ENCODE measurements at regions not wholly inside any gene's neighbourhood (a gene's known extent, or its start where the extent isn't known, plus 50 kb on each side); places are given as distances from the start of the nearest gene placed in this dataset.

- DNase-seq = no peak
- Mint-ChIP-seq H3K9me3 (peaks cover 0 to 5% (median 5%) of the 10 kb centered on the region in 3 donors), H3K4me1 (no peaks in the 10 kb centered on the region), H3K27ac (no peak overlapping the region), H3K27me3 (no peaks in the 10 kb centered on the region), H3K4me3 (no peak overlapping the region), H3K36me3 (no peaks in the 10 kb centered on the region)
- Histone ChIP-seq H3K27me3 (replicated peaks in 1 of 2; ENCODE audit: control insufficient read depth in 2 of 2, extremely low read depth in 1 of 2, insufficient read depth in 2 of 2, low read length in 1 of 2) (no peaks in the 10 kb centered on the region), H3K27ac (ENCODE audit: low read length) (no peak overlapping the region), H3K9me3 (no peaks in the 10 kb centered on the region), H3K4me1 (ENCODE audit: control insufficient read depth in 1 of 2, extremely low read depth in 1 of 2, insufficient read depth in 2 of 2, low read length in 2 of 2) (no peaks in the 10 kb centered on the region), H3K36me3 (ENCODE audit: control insufficient read depth in 2 of 2, extremely low read depth in 1 of 2, insufficient read depth in 1 of 2, low read length in 1 of 2) (no peaks in the 10 kb centered on the region), H3K4me3 (ENCODE audit: control insufficient read depth in 1 of 2, extremely low read depth in 1 of 2, low read length in 1 of 2) (no peak overlapping the region)
- no CpG with 5 or more reads among the region's 1 CpG for WGBS (ENCODE audit: insufficient coverage)
- ATAC-seq (replicated peaks in 1 of 4) = no peak
- ChIA-PET CTCF (no interaction called here), POLR2A (no interaction called here)
Measured at GRCh38 chr3:86856711-86857110, 134.2 kb downstream of the VGLL3 start.

GRCh38 chr3:86849991-86850390 lies 141.0 kb downstream of the VGLL3 start:
- no peak for DNase-seq
- H3K27ac Mint-ChIP-seq = no peak overlapping the region
- no peak overlapping the region for H3K27ac ChIP-seq (ENCODE audit: low read length)
- no CpG with 5 or more reads among the region's 1 CpG for WGBS (ENCODE audit: insufficient coverage)
- H3K4me3 Mint-ChIP-seq = no peak overlapping the region
- H3K4me1 ChIP-seq (ENCODE audit: control insufficient read depth in 1 of 2, extremely low read depth in 1 of 2, insufficient read depth in 2 of 2, low read length in 2 of 2) = no peaks in the 10 kb centered on the region
- POLR2A ChIA-PET = no interaction called here
- H3K36me3 Mint-ChIP-seq = no peaks in the 10 kb centered on the region
- H3K9me3 ChIP-seq = no peaks in the 10 kb centered on the region
- no peaks in the 10 kb centered on the region for H3K27me3 Mint-ChIP-seq
- ATAC-seq (replicated peaks in 1 of 4) = no peak
- no peaks in the 10 kb centered on the region for H3K36me3 ChIP-seq (ENCODE audit: control insufficient read depth in 2 of 2, extremely low read depth in 1 of 2, insufficient read depth in 1 of 2, low read length in 1 of 2)
- CTCF ChIA-PET = interaction anchor here in 1 of 2 donors (0.6 kb wide), 1 partner anchor 449 kb away, joined by 4 read pairs; no protein-coding TSS in a partner anchor
- H3K4me1 Mint-ChIP-seq = no peaks in the 10 kb centered on the region
- peaks cover 0 to 10% (median 9%) of the 10 kb centered on the region in 3 donors for H3K9me3 Mint-ChIP-seq
- no peaks in the 10 kb centered on the region for H3K27me3 ChIP-seq (replicated peaks in 1 of 2; ENCODE audit: control insufficient read depth in 2 of 2, extremely low read depth in 1 of 2, insufficient read depth in 2 of 2, low read length in 1 of 2)
- no peak overlapping the region for H3K4me3 ChIP-seq (ENCODE audit: control insufficient read depth in 1 of 2, extremely low read depth in 1 of 2, low read length in 1 of 2)

GRCh38 chr3:86845726-86846125 lies 145.2 kb downstream of the VGLL3 start:
- Mint-ChIP-seq H3K4me1 (no peaks in the 10 kb centered on the region), H3K27me3 (no peaks in the 10 kb centered on the region), H3K27ac (no peak overlapping the region), H3K9me3 (peaks cover 0 to 16% (median 10%) of the 10 kb centered on the region in 3 donors), H3K36me3 (no peaks in the 10 kb centered on the region), H3K4me3 (no peak overlapping the region)
- Histone ChIP-seq H3K27me3 (replicated peaks in 1 of 2; ENCODE audit: control insufficient read depth in 2 of 2, extremely low read depth in 1 of 2, insufficient read depth in 2 of 2, low read length in 1 of 2) (no peaks in the 10 kb centered on the region), H3K36me3 (ENCODE audit: control insufficient read depth in 2 of 2, extremely low read depth in 1 of 2, insufficient read depth in 1 of 2, low read length in 1 of 2) (no peaks in the 10 kb centered on the region), H3K4me1 (ENCODE audit: control insufficient read depth in 1 of 2, extremely low read depth in 1 of 2, insufficient read depth in 2 of 2, low read length in 2 of 2) (no peaks in the 10 kb centered on the region), H3K27ac (ENCODE audit: low read length) (no peak overlapping the region), H3K4me3 (ENCODE audit: control insufficient read depth in 1 of 2, extremely low read depth in 1 of 2, low read length in 1 of 2) (no peak overlapping the region), H3K9me3 (no peaks in the 10 kb centered on the region)
- ATAC-seq (replicated peaks in 1 of 4) (no peak), DNase-seq (no peak)
- ChIA-PET POLR2A (no interaction called here), CTCF (no interaction called here)
- WGBS (ENCODE audit: insufficient coverage) = 40% methylated on average over 1 of the region's 4 CpGs

- no peaks in the 10 kb centered on the region for H3K9me3 ChIP-seq
- Mint-ChIP-seq H3K27ac (no peak overlapping the region), H3K4me3 (no peak overlapping the region), H3K27me3 (no peaks in the 10 kb centered on the region), H3K9me3 (peaks cover 0 to 14% (median 4%) of the 10 kb centered on the region in 3 donors), H3K4me1 (no peaks in the 10 kb centered on the region), H3K36me3 (no peaks in the 10 kb centered on the region)
- no peaks in the 10 kb centered on the region for H3K27me3 ChIP-seq (replicated peaks in 1 of 2; ENCODE audit: control insufficient read depth in 2 of 2, extremely low read depth in 1 of 2, insufficient read depth in 2 of 2, low read length in 1 of 2)
- ChIA-PET POLR2A (no interaction called here), CTCF (no interaction called here)
- DNase-seq = no peak
- H3K27ac ChIP-seq (ENCODE audit: low read length) = no peak overlapping the region
- no peak for ATAC-seq (replicated peaks in 1 of 4)
- no peaks in the 10 kb centered on the region for H3K4me1 ChIP-seq (ENCODE audit: control insufficient read depth in 1 of 2, extremely low read depth in 1 of 2, insufficient read depth in 2 of 2, low read length in 2 of 2)
- H3K4me3 ChIP-seq (ENCODE audit: control insufficient read depth in 1 of 2, extremely low read depth in 1 of 2, low read length in 1 of 2) = no peak overlapping the region
- WGBS (ENCODE audit: insufficient coverage) = no CpG with 5 or more reads among the region's 2 CpGs
- no peaks in the 10 kb centered on the region for H3K36me3 ChIP-seq (ENCODE audit: control insufficient read depth in 2 of 2, extremely low read depth in 1 of 2, insufficient read depth in 1 of 2, low read length in 1 of 2)
Measured at GRCh38 chr3:86838927-86839326, 152.0 kb downstream of the VGLL3 start.

- H3K9me3 ChIP-seq = no peaks in the 10 kb centered on the region
- Mint-ChIP-seq H3K27me3 (no peaks in the 10 kb centered on the region), H3K36me3 (no peaks in the 10 kb centered on the region), H3K9me3 (peaks cover 2 to 10% (median 7%) of the 10 kb centered on the region in 3 donors), H3K4me3 (no peak overlapping the region), H3K27ac (no peak overlapping the region), H3K4me1 (no peaks in the 10 kb centered on the region)
- DNase-seq (no peak), ATAC-seq (replicated peaks in 1 of 4) (no peak)
- no peaks in the 10 kb centered on the region for H3K36me3 ChIP-seq (ENCODE audit: control insufficient read depth in 2 of 2, extremely low read depth in 1 of 2, insufficient read depth in 1 of 2, low read length in 1 of 2)
- no CpG with 5 or more reads among the region's 1 CpG for WGBS (ENCODE audit: insufficient coverage)
- H3K27me3 ChIP-seq (replicated peaks in 1 of 2; ENCODE audit: control insufficient read depth in 2 of 2, extremely low read depth in 1 of 2, insufficient read depth in 2 of 2, low read length in 1 of 2) = no peaks in the 10 kb centered on the region
- no peaks in the 10 kb centered on the region for H3K4me1 ChIP-seq (ENCODE audit: control insufficient read depth in 1 of 2, extremely low read depth in 1 of 2, insufficient read depth in 2 of 2, low read length in 2 of 2)
- CTCF ChIA-PET = no interaction called here
- POLR2A ChIA-PET = no interaction called here
- no peak overlapping the region for H3K27ac ChIP-seq (ENCODE audit: low read length)
- H3K4me3 ChIP-seq (ENCODE audit: control insufficient read depth in 1 of 2, extremely low read depth in 1 of 2, low read length in 1 of 2) = no peak overlapping the region
Measured at GRCh38 chr3:86837871-86838270, 153.1 kb downstream of the VGLL3 start.

GRCh38 chr3:86830566-86830965 lies 160.4 kb downstream of the VGLL3 start:
- WGBS (ENCODE audit: insufficient coverage) = no CpG with 5 or more reads among the region's 1 CpG
- POLR2A ChIA-PET = no interaction called here

GRCh38 chr3:86828751-86829150 lies 162.2 kb downstream of the VGLL3 start:
- POLR2A ChIA-PET = no interaction called here
- Mint-ChIP-seq H3K9me3 (peaks cover 4 to 10% (median 9%) of the 10 kb centered on the region in 3 donors), H3K27me3 (no peaks in the 10 kb centered on the region), H3K4me1 (no peaks in the 10 kb centered on the region), H3K4me3 (no peak overlapping the region), H3K27ac (no peak overlapping the region), H3K36me3 (no peaks in the 10 kb centered on the region)
- Histone ChIP-seq H3K9me3 (no peaks in the 10 kb centered on the region), H3K27me3 (replicated peaks in 1 of 2; ENCODE audit: control insufficient read depth in 2 of 2, extremely low read depth in 1 of 2, insufficient read depth in 2 of 2, low read length in 1 of 2) (no peaks in the 10 kb centered on the region), H3K4me3 (ENCODE audit: control insufficient read depth in 1 of 2, extremely low read depth in 1 of 2, low read length in 1 of 2) (no peak overlapping the region), H3K36me3 (ENCODE audit: control insufficient read depth in 2 of 2, extremely low read depth in 1 of 2, insufficient read depth in 1 of 2, low read length in 1 of 2) (no peaks in the 10 kb centered on the region), H3K4me1 (ENCODE audit: control insufficient read depth in 1 of 2, extremely low read depth in 1 of 2, insufficient read depth in 2 of 2, low read length in 2 of 2) (no peaks in the 10 kb centered on the region), H3K27ac (ENCODE audit: low read length) (no peak overlapping the region)
- no peak for DNase-seq
- CTCF ChIA-PET = no interaction called here
- 90% methylated on average over 2 of the region's 3 CpGs for WGBS (ENCODE audit: insufficient coverage)
- ATAC-seq (replicated peaks in 1 of 4) = no peak

More at GRCh38 chr3:86830566-86830965, 160.4 kb downstream of the VGLL3 start:
- Mint-ChIP-seq H3K27ac (no peak overlapping the region), H3K4me3 (no peak overlapping the region), H3K4me1 (no peaks in the 10 kb centered on the region), H3K36me3 (no peaks in the 10 kb centered on the region), H3K9me3 (peaks cover 4 to 14% (median 9%) of the 10 kb centered on the region in 3 donors), H3K27me3 (no peaks in the 10 kb centered on the region)
- H3K9me3 ChIP-seq = no peaks in the 10 kb centered on the region
- no peak overlapping the region for H3K4me3 ChIP-seq (ENCODE audit: control insufficient read depth in 1 of 2, extremely low read depth in 1 of 2, low read length in 1 of 2)
- CTCF ChIA-PET = no interaction called here
- H3K4me1 ChIP-seq (ENCODE audit: control insufficient read depth in 1 of 2, extremely low read depth in 1 of 2, insufficient read depth in 2 of 2, low read length in 2 of 2) = no peaks in the 10 kb centered on the region
- no peak overlapping the region for H3K27ac ChIP-seq (ENCODE audit: low read length)
- DNase-seq (no peak), ATAC-seq (replicated peaks in 1 of 4) (no peak)
- no peaks in the 10 kb centered on the region for H3K27me3 ChIP-seq (replicated peaks in 1 of 2; ENCODE audit: control insufficient read depth in 2 of 2, extremely low read depth in 1 of 2, insufficient read depth in 2 of 2, low read length in 1 of 2)
- H3K36me3 ChIP-seq (ENCODE audit: control insufficient read depth in 2 of 2, extremely low read depth in 1 of 2, insufficient read depth in 1 of 2, low read length in 1 of 2) = no peaks in the 10 kb centered on the region

Measured in T-cell (primary cell).